ENCODE measurements at regions not wholly inside any gene's neighbourhood (a gene's known extent, or its start where the extent isn't known, plus 50 kb on each side); places are given as distances from the start of the nearest gene placed in this dataset.

- Histone ChIP-seq H3K27me3 (no peaks in the 10 kb centered on the region), H3K9me3 (no peaks in the 10 kb centered on the region), H3K4me1 (no peaks in the 10 kb centered on the region), H3K36me3 (no peaks in the 10 kb centered on the region), H3K4me3 (no peak overlapping the region), H3K27ac (no peak overlapping the region)
- DNase-seq (ENCODE audit: low spot score in 2 of 2): no peak
- no peak for TF ChIP-seq CTCF (IDR thresholded peaks at IDR 0.05)
- intact Hi-C loops (cut with DNase I): no loop called here
These were observed 206.5 kb upstream of the SH3BP4 start for GRCh38 chr2:234745347-234745746.

- intact Hi-C loops (cut with DNase I): no loop called here
- H3K4me3 ChIP-seq: no peak overlapping the region
- H3K27ac ChIP-seq: no peak overlapping the region
- H3K4me1 ChIP-seq: no peaks in the 10 kb centered on the region
- no peaks in the 10 kb centered on the region for H3K27me3 ChIP-seq
- TF ChIP-seq CTCF (IDR thresholded peaks at IDR 0.05): no peak
- no peak for DNase-seq (ENCODE audit: low spot score in 2 of 2)
- no peaks in the 10 kb centered on the region for H3K9me3 ChIP-seq
- H3K36me3 ChIP-seq: no peaks in the 10 kb centered on the region
These were observed 209.8 kb upstream of the SH3BP4 start for GRCh38 chr2:234741976-234742375.

- intact Hi-C loops (cut with DNase I): no loop called here
- Histone ChIP-seq H3K36me3 (no peaks in the 10 kb centered on the region), H3K27ac (no peak overlapping the region), H3K27me3 (no peaks in the 10 kb centered on the region), H3K4me3 (no peak overlapping the region), H3K4me1 (no peaks in the 10 kb centered on the region), H3K9me3 (peaks cover 0 to 6% of the 10 kb centered on the region in 2 donors)
- no peak for TF ChIP-seq CTCF (IDR thresholded peaks at IDR 0.05)
- DNase-seq (ENCODE audit: low spot score in 2 of 2): no peak
These were observed 212.8 kb upstream of the SH3BP4 start for GRCh38 chr2:234739061-234739460.

- H3K27me3 ChIP-seq: no peaks in the 10 kb centered on the region
- H3K36me3 ChIP-seq: no peaks in the 10 kb centered on the region
- H3K9me3 ChIP-seq: peaks cover 0 to 6% of the 10 kb centered on the region in 2 donors
- TF ChIP-seq CTCF (IDR thresholded peaks at IDR 0.05): no peak
- DNase-seq (ENCODE audit: low spot score in 2 of 2): no peak
- H3K4me3 ChIP-seq: no peak overlapping the region
- H3K27ac ChIP-seq: no peak overlapping the region
- H3K4me1 ChIP-seq: no peaks in the 10 kb centered on the region
- intact Hi-C loops (cut with DNase I): no loop called here
These were observed 216.0 kb upstream of the SH3BP4 start for GRCh38 chr2:234735829-234736228.

- intact Hi-C loops (cut with DNase I): no loop called here
These were observed 217.8 kb upstream of the SH3BP4 start for GRCh38 chr2:234733795-234734600.

More at GRCh38 chr2:234733795-234734600, 217.8 kb upstream of the SH3BP4 start:
- no peak overlapping the region for H3K27ac ChIP-seq
- no peaks in the 10 kb centered on the region for H3K27me3 ChIP-seq
- H3K4me1 ChIP-seq: no peaks in the 10 kb centered on the region
- no peaks in the 10 kb centered on the region for H3K36me3 ChIP-seq
- peaks cover 0 to 6% of the 10 kb centered on the region in 2 donors for H3K9me3 ChIP-seq
- DNase-seq (ENCODE audit: low spot score in 2 of 2): no peak
- no peak overlapping the region for H3K4me3 ChIP-seq
- no peak for TF ChIP-seq CTCF (IDR thresholded peaks at IDR 0.05)
